ENCODE measurements at regions not wholly inside any gene's neighbourhood (a gene's known extent, or its start where the extent isn't known, plus 50 kb on each side); places are given as distances from the start of the nearest gene placed in this dataset.
A peak's percentile ranks its signal among the peaks of the same experiment; 100 is the strongest.

- no peak for TF ChIP-seq CTCF (IDR thresholded peaks at IDR 0.05)
- no peaks in the 10 kb centered on the region for H3K9me3 Mint-ChIP-seq
- no peak for DNase-seq
- no peaks in the 10 kb centered on the region for H3K36me3 Mint-ChIP-seq (ENCODE audit: low read depth)
- no peak overlapping the region for H3K4me3 Mint-ChIP-seq
- H3K27me3 Mint-ChIP-seq (ENCODE audit: low read depth, poor library complexity): peaks cover 21% of the 10 kb centered on the region
- H3K4me1 Mint-ChIP-seq: peaks cover 5% of the 10 kb centered on the region
- no peak overlapping the region for H3K27ac Mint-ChIP-seq
Observed at GRCh38 chr16:50924759-50925545, 183.1 kb downstream of the CYLD start.

- H3K27me3 Mint-ChIP-seq (ENCODE audit: low read depth, poor library complexity): peaks cover 9% of the 10 kb centered on the region
- H3K36me3 Mint-ChIP-seq (ENCODE audit: low read depth): no peaks in the 10 kb centered on the region
Observed at GRCh38 chr16:50917950-50918703, 176.2 kb downstream of the CYLD start.

GRCh38 chr16:50916040-50916439 lies 174.2 kb downstream of the CYLD start:
- DNase-seq: no peak
- Mint-ChIP-seq H3K4me1 (peaks cover 11% of the 10 kb centered on the region), H3K27ac (no peak overlapping the region), H3K36me3 (ENCODE audit: low read depth) (no peaks in the 10 kb centered on the region), H3K9me3 (no peaks in the 10 kb centered on the region), H3K4me3 (no peak overlapping the region), H3K27me3 (ENCODE audit: low read depth, poor library complexity) (peaks cover under 1% of the 10 kb centered on the region)
- no peak for TF ChIP-seq CTCF (IDR thresholded peaks at IDR 0.05)

More at GRCh38 chr16:50917950-50918703, 176.2 kb downstream of the CYLD start:
- no peak overlapping the region for H3K4me3 Mint-ChIP-seq
- H3K9me3 Mint-ChIP-seq: no peaks in the 10 kb centered on the region
- no peak for DNase-seq
- TF ChIP-seq CTCF (IDR thresholded peaks at IDR 0.05): no peak
- peaks cover 9% of the 10 kb centered on the region for H3K4me1 Mint-ChIP-seq
- H3K27ac Mint-ChIP-seq: peak overlapping the region; percentile 21

- no peaks in the 10 kb centered on the region for H3K9me3 Mint-ChIP-seq
- no peak overlapping the region for H3K4me3 Mint-ChIP-seq
- H3K27me3 Mint-ChIP-seq (ENCODE audit: low read depth, poor library complexity): no peaks in the 10 kb centered on the region
- peaks cover 21% of the 10 kb centered on the region for H3K4me1 Mint-ChIP-seq
- no peak for DNase-seq
- H3K36me3 Mint-ChIP-seq (ENCODE audit: low read depth): no peaks in the 10 kb centered on the region
- no peak overlapping the region for H3K27ac Mint-ChIP-seq
- TF ChIP-seq CTCF (IDR thresholded peaks at IDR 0.05): no peak
Observed at GRCh38 chr16:50915120-50915519, 173.2 kb downstream of the CYLD start.

GRCh38 chr16:50910736-50911100 lies 168.8 kb downstream of the CYLD start:
- TF ChIP-seq CTCF (IDR thresholded peaks at IDR 0.05): no peak
- Mint-ChIP-seq H3K9me3 (no peaks in the 10 kb centered on the region), H3K27ac (no peak overlapping the region), H3K27me3 (ENCODE audit: low read depth, poor library complexity) (peaks cover 5% of the 10 kb centered on the region), H3K4me1 (peaks cover 12% of the 10 kb centered on the region), H3K4me3 (no peak overlapping the region), H3K36me3 (ENCODE audit: low read depth) (no peaks in the 10 kb centered on the region)
- no peak for DNase-seq

All from nephron progenitor cell (in vitro differentiated cells).